NCI-H2196 (cell line): ENCODE measurements at regions not wholly inside any gene's neighbourhood (a gene's known extent, or its start where the extent isn't known, plus 50 kb on each side); places are given as distances from the start of the nearest gene placed in this dataset.
"Not testable (repeated sequence)": the region's sequence is repeated elsewhere in the genome, so short reads cannot be mapped to it uniquely, and the experiment has no call there.

Experiments
- DNase-seq: peaks from one replicate; lab custom pipeline; 2025; ENCODE audit not compliant: unreplicated experiment; lab: John Stamatoyannopoulos, UW

DNA sequence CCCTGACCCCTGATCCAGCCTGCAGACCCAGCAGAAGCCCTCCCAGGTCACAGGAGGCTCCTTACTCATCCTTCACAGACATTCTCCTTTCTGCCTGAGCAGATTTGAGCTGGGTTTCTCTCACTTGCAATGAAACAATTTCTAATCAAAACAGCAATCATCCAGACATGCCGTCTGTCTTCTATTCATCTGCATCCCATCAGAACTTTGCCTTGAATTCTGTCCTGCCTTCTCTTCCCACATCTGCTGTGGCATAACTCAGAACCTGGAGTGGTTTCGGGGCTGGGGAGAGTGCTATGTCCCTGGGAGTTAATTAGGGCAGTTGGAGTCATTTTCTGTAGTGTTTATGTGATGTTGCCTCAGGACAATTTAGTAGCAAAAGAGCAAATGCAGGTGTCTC is 278.6 kb downstream of the CBLN1 start:
- no peak for DNase-seq

DNA sequence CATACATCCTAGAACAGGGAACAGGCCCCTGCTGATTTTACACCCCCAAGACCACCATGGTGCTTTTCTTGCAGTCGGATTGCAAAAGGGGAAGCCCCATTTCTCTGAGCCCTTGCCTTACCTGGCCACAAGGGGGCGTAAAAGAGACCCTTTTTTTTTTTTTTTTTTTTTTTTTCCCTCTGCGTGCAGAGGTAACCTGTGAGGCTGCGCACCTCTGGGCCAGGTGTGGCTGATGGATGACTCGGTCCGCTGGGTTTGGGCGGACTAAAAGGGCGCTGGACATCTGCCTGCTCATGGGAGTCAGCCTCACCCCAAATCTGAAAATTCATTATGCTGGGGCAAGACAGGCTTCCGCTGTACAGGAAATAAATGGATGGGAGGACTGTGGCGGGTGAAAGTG is 281.0 kb downstream of the CBLN1 start:
- no peak for DNase-seq

DNA sequence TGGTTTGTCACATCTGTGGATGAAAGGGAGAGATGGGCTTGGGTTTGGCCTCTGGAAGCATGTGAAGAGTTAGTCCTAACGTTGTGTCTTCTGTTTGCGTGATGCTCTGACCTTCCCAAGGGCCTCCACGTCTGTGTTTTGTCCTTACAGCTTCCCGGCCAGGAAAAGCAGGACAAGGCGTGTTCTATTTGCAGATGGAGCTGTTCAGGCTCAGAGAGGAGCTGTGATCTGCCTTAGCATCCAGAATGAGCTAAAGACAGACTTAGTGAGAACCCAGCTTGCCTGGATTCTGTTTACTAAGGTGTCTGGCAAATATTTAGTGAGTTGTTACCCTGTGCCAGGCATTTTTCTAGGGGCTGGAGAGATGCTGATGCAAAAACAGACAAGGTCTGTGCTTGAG is 282.1 kb downstream of the CBLN1 start:
- no peak for DNase-seq

DNA sequence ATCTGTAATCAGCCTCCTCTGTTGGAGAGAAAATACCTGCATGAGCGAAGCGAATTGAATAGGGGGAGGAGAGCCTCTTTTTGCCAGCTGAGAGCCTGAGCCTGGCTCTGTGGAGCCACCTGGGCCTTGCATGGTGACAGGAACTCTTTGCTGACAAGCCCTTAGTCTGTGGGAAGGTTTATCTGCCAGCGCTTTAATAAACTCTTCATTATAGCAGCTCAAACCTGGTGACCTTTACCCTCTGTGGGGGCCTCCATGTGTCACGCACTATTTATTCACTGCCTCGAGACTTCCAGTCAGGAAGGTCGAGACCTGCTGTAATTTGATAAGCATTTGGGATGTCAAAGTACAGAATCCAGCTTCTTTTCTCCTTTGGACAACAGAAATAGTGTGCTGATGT is 282.6 kb downstream of the CBLN1 start:
- no peak for DNase-seq

DNA sequence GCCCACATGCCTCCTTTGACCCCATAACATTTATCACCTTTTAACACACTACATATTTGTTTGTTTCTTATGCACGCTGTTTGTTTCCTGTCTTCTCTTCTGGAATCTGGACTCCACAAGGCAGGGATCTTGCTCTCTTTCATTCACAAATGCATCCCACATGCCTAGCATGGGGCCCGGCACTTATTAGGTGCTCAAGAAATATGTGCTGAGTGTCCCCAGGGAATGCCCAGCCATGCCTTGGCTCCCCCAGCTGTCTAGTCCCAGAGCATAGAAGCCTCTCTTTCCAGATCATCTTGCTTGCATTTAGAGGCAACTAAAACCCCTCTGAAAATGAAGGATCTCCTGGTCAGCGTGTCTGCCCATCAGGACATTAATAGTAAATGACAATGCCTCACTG is 283.7 kb downstream of the CBLN1 start:
- no peak for DNase-seq

DNA sequence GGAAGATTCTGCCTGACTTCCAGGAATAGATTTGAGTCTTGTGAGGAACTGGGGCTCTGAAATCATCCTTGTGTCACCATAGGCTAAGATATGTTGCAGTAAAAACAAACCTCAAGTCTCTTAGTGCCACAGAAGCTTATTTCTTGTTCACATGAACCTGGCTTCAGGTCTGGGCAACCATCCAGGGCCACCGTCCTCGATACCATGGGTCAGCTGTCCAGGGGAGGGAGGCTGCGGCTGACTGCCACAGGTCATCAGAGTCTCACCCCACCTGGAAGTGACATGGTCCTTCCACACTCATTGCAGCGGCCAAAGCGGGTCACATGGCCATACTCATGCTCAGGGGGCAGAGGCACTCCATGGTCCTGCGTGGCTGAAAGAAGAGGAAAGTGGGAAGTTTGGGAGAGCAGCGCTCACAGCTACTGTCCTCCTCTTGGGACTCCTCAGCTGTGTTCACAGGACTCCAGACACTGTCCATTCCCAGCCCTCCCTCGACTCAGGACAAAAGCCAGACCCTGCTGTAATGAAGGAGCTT is 284.5 kb downstream of the CBLN1 start:
- DNase-seq = no peak

DNA sequence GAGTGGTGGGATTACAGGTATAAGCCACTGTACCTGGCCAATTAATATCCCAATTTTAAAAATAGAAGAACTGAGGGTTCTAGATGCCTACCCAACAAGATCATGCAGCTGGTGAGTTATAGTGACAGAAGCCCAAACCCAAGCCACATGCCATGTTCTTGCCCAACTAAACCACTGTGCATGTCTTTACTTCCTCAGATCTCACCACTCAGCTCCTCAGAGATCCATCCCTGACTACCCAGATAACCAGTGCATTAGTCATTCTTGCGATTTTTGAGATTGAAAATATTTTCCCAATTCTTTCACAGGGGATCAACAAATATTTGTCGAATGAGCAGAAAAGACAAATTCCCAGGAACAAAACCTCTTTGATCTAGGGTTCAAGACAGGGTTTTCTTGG is 303.1 kb downstream of the CBLN1 start:
- no peak for DNase-seq

DNA sequence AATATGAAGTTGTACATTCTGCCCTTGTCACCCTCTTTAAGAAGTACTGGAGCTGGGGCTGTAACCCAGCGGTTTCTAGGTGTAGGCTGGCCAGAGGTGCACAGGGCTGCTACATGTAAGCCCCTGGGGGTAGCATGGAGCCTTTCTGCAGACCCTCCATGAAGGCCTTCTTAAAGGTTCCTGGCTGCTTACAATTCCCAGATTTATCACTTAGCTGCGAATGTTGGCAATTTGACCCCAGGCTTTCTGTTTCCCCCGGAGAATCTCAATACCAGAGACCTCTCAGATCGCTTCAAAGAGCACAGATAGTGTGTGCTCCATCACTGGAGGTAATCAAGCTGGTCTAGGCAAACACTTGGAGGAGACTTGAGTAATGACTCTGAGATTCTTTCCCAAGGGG is 309.4 kb downstream of the CBLN1 start:
- no peak for DNase-seq

DNA sequence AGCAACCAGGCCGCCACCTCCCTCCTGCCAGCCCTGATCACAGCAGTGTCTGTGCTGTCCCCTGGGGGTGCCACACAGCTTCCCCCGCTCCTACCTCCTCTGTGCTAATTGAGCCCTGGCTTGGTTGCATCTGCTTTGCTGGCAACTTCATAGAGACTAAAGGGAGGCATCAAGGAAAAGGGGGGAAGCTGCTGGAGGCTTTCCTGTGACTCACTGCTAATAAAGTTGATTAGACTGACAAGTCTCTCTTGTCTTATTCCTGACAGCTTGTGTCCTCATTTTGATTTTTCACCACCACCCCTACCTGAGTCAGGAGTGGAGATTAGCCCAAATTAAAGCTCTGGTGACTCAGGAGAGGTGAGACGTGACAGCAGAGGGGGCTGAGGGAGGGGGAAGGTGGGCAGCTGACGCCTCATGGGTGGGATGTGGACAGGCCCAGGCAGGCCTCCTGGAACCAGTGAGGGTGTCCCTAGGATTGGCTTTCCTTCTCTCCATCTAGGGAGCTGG is 310.0 kb downstream of the CBLN1 start:
- DNase-seq = no peak

DNA sequence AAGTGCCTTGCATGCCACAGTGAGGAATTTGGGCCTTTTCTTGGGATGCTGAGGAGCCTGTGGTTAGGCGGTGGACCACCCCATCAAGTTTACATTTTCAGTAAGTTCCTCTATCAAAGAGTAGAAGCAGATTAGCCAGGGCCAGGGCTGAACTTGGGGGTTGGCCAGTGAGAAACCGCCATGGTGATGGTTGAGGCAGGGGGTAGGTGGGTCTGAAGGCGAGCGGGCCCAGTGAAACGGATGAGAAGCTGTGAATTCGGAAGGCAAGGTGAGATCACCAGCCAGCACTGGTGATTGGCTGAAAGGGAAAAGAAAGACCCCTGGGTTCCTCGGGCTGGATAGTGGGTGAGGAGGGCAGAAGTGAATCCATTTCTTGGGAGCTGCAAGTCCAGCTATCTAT is 311.4 kb downstream of the CBLN1 start:
- DNase-seq = no peak

DNA sequence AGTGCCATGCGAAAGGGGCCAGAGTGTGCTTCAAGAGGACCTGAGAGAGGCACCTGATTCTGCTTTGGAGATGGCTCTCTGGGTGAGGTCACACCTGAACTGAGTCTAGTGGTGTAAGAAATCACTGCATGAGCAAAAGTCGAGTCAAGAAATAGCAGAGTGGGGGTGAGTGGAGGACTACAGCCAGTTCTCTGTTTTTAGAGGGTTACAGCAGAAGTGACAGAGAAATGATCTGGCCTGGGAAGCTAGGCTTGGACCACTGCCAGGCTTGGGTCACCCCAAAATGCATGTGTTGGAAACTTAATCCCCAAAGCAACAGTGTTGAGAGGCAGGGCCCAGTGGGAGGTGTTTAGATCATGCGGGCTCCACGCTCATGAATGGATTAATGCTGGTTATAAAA is 312.0 kb downstream of the CBLN1 start:
- no peak for DNase-seq

DNA sequence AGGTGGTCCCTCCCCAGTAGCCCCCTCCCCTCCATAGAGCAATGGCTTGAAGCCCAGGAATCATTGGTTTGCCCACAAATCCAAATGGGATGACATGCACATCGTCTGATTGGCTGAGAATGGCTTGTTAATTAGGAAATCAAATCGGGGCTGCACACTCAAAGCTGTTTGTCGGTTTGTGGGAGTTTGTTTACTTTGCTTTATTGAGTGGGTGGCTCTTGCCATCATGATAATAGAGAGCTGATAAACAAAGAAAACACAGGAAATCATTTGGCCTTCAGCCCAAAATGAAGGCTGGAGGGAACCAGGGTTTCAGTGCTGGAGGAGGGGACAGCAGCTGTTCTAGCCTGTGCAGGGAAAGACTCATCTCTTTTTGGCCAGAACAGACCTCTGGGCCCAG is 316.3 kb downstream of the CBLN1 start:
- DNase-seq = no peak

DNA sequence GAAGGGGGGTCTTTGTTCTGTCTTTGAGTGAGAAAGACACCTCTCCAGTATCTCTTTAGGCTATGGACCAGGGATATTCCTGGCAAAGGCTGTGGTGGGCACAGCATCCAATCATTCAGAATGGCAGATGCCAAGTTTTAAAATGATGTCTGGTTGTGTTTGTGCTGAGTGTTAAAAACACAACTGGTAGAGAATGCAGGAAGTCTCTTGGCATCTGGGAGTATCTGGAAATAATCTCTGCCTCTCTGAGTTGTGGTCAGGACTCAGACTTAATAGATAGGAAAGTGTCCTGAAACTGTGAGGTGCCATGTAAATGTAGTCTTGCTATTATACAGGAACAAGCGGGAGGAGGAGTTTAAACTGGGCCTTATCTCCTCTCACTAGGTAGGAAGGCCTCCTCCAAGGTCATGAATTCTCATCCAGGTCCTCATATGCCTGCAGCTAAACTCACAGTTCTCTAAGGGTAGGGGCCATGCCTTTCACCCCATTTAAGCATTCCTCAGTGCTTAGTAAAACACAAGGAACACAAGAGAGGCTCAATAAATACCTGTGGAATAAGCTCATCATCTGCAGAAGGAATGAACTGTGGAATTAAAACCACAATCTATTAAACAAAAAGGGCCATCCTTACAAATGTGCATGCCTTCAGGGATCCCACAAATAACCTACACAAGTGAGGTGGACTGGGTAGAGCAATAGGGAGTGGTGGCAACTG is 317.6 kb downstream of the CBLN1 start:
- DNase-seq = no peak

DNA sequence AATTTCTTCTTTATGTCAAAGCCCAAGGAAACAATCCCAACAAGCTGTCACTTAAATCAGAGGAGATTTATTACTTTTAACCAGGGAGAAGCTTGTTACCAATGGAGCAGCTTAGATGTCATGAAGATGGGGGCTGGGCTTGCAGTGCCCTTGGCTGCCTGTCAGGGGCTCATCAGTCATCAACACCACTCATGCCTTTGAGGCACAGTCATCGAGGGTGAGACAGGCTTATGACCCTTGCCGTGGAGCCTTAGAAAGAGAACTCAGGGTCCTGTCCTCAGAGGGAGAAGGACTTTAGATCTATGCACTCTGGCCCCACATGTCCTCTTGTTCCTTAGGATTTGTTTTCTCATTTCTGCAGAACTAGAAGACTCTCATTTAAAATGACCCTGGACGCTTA is 318.3 kb downstream of the CBLN1 start:
- no peak for DNase-seq

DNA sequence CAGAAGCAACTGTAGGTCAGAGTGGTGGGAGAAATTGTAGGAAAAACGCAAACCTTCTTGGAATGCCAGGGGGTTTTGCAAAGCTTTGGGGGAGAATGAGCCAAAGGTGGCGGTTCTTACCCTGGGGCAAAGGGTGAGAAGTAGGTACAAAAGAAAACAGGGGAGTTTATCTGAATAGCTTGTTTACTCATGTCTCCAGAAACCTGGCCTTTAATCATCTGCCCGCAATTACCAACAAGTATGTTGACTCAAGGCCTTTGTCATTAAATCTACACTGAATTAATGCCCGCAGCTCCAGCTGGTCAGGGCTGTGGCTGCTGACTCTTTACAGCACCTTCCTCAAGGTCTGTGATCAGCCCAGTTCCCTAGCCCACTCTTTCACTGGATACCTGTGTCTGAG is 320.1 kb downstream of the CBLN1 start:
- no peak for DNase-seq

DNA sequence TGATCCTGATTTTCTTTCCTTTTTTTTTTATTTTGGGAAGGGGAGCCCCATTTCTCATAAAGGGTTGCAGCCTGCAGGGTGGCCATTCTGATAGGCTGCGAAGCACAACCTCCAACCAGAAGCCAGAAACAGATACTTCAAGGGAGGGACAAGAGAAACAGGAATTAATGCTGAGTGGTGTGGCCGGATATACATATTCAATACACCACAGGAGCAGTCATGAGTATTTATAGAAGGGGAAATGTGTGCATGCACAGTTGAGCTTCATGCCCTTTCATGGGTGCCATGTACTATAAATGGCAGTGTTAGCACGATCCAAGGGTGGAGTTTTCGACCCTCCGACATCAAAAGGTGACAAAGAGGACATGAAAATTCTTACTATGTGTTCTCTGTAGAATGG is 320.8 kb downstream of the CBLN1 start:
- DNase-seq = no peak

DNA sequence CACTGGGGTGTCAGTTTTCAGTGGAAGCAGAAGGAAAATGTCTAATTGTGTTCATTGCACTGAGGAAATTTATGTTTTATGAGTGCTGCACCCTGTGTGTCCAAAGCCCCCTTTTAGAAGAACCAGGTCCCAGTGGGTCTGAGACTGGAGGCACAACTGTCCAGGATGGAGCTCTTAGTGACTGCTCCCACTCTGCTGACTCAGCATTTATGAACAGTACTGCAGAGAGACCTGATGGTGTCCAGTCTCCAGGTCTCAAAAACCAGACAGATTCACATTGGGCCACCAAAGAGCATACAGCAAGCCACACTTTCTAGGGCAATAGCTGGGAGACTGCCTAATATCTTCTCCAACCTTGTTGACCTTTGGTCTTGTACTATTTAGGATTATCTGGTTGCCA is 321.9 kb downstream of the CBLN1 start:
- no peak for DNase-seq

DNA sequence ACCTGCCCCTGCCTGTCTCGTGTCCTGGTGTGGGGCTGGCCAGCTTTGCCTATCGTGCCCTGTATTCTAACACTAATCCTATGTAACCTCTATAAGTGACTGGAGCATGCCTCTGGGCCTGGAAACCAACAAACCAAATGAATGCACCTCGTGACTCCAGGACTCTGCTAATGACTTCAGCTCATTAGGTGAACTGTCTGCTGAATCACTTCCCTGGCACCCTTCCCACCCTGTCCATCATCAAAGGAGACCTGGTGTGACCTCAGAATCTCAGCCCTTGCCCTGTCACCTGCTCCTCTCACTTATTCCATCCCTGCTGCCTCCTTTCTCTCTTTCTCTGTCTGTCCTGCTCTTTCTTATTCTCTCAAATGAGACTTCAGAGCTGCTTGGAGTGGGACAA is 322.4 kb downstream of the CBLN1 start:
- DNase-seq = no peak

DNA sequence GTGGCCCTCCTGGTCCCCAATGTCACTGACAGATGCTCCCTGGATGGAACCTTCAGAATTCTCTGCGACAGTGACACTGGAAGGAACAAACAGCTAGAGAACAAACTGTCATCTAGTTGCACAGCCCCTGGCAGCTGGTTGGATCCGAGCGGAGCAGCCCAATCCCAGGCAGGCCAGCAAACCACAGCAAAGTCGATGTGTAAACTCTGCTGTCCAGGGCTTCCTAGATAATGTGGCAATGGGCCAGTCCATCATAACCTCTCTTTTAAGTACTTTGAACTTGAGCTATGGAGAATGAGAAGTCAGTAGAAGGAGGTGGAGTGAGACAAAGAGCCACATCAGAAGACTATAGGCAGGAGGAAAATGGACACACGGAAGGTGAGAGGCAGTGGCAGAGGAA is 323.0 kb downstream of the CBLN1 start:
- no peak for DNase-seq

DNA sequence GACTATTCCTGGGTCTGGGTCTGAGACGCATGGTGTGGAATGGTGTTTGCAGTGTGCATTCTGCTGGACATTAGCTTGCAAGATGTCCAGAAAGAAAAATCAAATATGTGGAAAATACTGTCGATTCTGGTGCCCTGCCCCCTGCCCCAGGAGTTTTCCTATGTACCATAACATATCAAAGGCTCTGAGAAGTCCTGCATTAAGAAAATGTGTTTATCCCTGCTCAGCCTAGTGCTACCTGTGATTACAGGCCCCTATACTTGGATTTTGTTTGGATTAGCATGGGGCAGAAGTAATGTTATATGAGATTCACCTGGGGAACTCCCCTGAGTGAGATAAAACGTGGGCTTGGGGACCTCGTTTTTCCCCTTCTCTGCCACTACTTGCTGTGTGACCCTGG is 325.0 kb downstream of the CBLN1 start:
- DNase-seq = no peak

DNA sequence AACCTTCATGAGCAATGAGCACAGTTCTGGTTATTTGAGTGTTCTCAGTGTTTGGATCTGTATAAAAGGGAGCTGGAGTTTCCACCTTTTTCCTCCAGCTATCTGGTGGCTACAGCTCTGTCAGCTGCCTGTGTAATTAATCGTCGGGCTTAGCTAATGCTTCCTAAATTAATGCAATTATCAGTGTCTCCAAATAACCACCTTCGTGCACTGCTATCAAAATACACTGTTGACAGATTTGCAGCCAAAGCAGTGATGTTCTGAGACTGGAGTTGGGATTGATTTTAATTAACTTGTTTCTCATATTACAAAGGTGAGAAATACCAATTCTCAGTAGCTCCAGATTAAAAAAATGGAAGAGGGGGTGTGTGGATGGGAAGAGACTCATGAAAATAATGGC is 325.8 kb downstream of the CBLN1 start:
- no peak for DNase-seq

DNA sequence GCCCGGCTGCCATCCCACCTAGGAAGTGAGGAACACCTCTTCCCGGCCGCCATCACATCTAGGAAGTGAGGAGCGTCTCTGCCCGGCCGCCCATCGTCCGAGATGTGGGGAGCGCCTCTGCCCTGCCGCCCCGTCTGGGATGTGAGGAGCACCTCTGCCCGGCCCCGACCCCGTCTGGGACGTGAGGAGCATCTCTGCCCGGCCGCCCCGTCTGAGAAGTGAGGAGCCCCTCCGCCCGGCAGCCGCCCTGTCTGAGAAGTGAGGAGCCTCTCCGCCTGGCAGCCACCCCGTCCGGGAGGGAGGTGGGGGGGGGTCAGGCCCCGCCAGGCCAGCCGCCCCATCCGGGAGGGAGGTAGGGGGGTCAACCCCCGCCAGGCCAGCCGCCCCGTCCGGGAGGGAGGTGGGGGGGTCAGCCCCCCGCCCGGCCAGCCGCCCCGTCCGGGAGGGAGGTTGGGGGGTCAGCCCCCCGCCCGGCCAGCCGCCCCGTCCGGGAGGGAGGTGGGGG is 330.0 kb downstream of the CBLN1 start:
- DNase-seq = not testable (repeated sequence)

DNA sequence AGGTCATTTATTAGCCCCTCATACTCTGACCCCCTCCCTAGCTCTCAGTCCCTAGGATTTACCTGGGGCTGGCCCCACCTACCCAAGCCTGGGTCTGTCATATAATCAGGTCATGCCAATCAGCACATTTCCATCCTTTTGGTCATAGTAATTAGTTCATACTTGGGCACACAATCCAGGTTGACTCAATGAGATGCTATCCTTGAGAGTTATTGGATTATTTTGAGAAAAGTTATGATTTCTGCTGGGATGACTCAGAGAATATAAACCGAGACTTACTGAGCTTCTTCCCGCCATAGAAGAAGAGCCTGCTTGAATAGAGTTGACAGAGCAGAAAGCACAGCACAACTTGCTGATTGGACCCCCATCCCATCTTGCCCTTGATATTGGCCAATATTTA is 331.5 kb downstream of the CBLN1 start:
- DNase-seq = no peak
